AG04450 (cell line): ENCODE measurements at regions not wholly inside any gene's neighbourhood (a gene's known extent, or its start where the extent isn't known, plus 50 kb on each side); places are given as distances from the start of the nearest gene placed in this dataset.
"Not testable (repeated sequence)": the region's sequence is repeated elsewhere in the genome, so short reads cannot be mapped to it uniquely, and the experiment has no call there.

ENCODE experiments used
- CTCF ChIA-PET: fragments of 300-600, 350-600 bp; formaldehyde crosslinking; extraction: SDS; loops from one replicate; lab custom pipeline; 2022; ENCODE audit warnings: antibody characterized with exemption, inconsistent platforms; lab: Charles Lee
- POLR2A ChIA-PET: fragments of 350-600 bp; formaldehyde crosslinking; extraction: SDS; loops from one replicate; lab custom pipeline; 2021; ENCODE audit warnings: antibody characterized with exemption, inconsistent platforms; lab: Yijun Ruan, JAX
- DNase-seq: peaks from one replicate; pipeline ENCODE4 v3.0.0-alpha.2; 2011; ENCODE audit warnings: low read depth, low spot score
- H3K27ac ChIP-seq: one replicate; pipeline ENCODE4 v1.5.1; 2012; ENCODE audit warnings: low read depth, low read length, control low read depth
- H3K27me3 ChIP-seq: one replicate; pipeline ENCODE4 v1.6.0; 2012; ENCODE audit warnings: low read length; ENCODE audit not compliant: control insufficient read depth, insufficient read depth
- H3K4me3 ChIP-seq: 2 replicates; pipeline ENCODE4 v1.5.1; 2011; ENCODE audit warnings: mild to moderate bottlenecking, low read depth, low read length, control low read depth
- H3K9me3 ChIP-seq: 2 replicates; pipeline ENCODE4 v1.5.1; 2012; ENCODE audit warnings: low read length; ENCODE audit not compliant: control insufficient read depth, insufficient read depth
- CTCF ChIP-seq: IDR thresholded peaks from 2 replicates; pipeline ENCODE4 v1.5.1; 2011; ENCODE audit warnings: low read depth, low read length, control low read depth, inconsistent platforms

- CTCF ChIA-PET, result no interaction called here
- no peaks in the 10 kb centered on the region for H3K9me3 ChIP-seq
- no peak overlapping the region for H3K27ac ChIP-seq
These were observed 385.6 kb downstream of the PTPRU start for GRCh38 chr1:29621826-29622435.

DNA sequence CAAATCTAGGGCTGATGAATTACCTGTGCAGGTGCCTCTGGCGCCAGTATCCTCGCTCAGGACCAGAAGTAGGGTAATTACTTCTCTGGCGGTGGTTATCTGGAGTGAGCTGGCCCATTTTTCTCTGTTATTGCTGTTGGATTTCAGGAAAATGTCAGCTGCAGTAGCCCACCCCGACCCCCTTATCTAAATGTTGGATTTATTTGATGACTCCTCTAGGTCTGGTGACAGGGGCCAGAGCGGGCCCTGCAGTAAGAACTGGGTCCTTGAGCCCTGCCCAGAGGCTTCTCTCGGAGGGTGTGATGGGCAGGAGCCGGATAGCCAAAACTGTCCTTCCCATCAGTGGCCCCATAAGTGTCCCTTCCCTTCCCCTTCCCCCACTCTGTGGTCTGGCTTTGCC is 384.3 kb downstream of the PTPRU start:
- TF ChIP-seq CTCF, result no peak
- ChIA-PET CTCF (no interaction called here), POLR2A (no interaction called here)

More at GRCh38 chr1:29621826-29622435, 385.6 kb downstream of the PTPRU start:
- no peak for DNase-seq
- Histone ChIP-seq H3K4me3 (no peak overlapping the region), H3K27me3 (no peaks in the 10 kb centered on the region)
- TF ChIP-seq CTCF, result no peak
- POLR2A ChIA-PET, result no interaction called here

DNA sequence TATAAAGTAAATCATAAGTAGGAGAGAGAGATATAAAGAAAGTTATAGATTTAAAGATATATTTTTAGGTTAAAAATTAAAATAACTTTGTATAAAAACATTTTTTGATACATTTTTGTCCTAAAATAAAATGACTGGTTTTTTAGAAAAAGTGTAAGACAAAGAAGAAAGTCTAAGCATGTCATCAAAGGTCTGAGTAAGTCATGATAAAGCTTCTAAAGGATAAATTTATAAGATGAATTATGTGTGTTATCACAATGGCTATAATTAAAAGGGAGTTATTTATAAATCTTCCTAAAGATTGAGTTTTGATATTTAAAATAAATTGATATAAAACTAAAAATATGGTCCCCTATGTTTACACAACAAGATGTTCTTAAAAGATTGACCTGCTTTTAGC is 370.9 kb downstream of the PTPRU start:
- Histone ChIP-seq H3K27ac (no peak overlapping the region), H3K9me3 (peaks cover 4% of the 10 kb centered on the region), H3K4me3 (no peak overlapping the region), H3K27me3 (no peaks in the 10 kb centered on the region)
- CTCF ChIA-PET, result no interaction called here
- no peak for TF ChIP-seq CTCF
- POLR2A ChIA-PET, result no interaction called here
- DNase-seq, result no peak

More for the DNA sequence above, 384.3 kb downstream of the PTPRU start:
- Histone ChIP-seq H3K9me3 (no peaks in the 10 kb centered on the region), H3K27me3 (no peaks in the 10 kb centered on the region), H3K27ac (no peak overlapping the region), H3K4me3 (no peak overlapping the region)
- DNase-seq, result no peak

- CTCF ChIA-PET, H3K4me3 ChIP-seq, H3K27me3 ChIP-seq, H3K9me3 ChIP-seq, DNase-seq, H3K27ac ChIP-seq, POLR2A ChIA-PET: not testable (repeated sequence)
These were observed 368.5 kb downstream of the PTPRU start for GRCh38 chr1:29604796-29605195.

GRCh38 chr1:29603622-29604021 is 367.3 kb downstream of the PTPRU start:
- CTCF ChIA-PET, result no interaction called here

More at GRCh38 chr1:29603622-29604021, 367.3 kb downstream of the PTPRU start:
- POLR2A ChIA-PET, result no interaction called here
- Histone ChIP-seq H3K4me3 (no peak overlapping the region), H3K27me3 (peaks cover 5% of the 10 kb centered on the region), H3K27ac (no peak overlapping the region), H3K9me3 (peaks cover 4% of the 10 kb centered on the region)
- no peak for TF ChIP-seq CTCF
- DNase-seq, result no peak
